ENCODE measurements at regions not wholly inside any gene's neighbourhood (a gene's known extent, or its start where the extent isn't known, plus 50 kb on each side); places are given as distances from the start of the nearest gene placed in this dataset.

GRCh38 chr21:36260802-36261201, 59.2 kb upstream of the MORC3 start:
- TF ChIP-seq CTCF (IDR thresholded peaks at IDR 0.05) = peak; percentile 56
- TF ChIP-seq ZFX (IDR thresholded peaks at IDR 0.05; ENCODE audit: borderline replicate concordance) = no peak

Measured in 22Rv1 (cell line).